T47D (cell line): ENCODE measurements at regions not wholly inside any gene's neighbourhood (a gene's known extent, or its start where the extent isn't known, plus 50 kb on each side); places are given as distances from the start of the nearest gene placed in this dataset.
"Not testable (repeated sequence)": the region's sequence is repeated elsewhere in the genome, so short reads cannot be mapped to it uniquely, and the experiment has no call there.

Source experiments
- DNase-seq, 2 experiments: peaks; one replicate each; pipeline versions ENCODE4 v3.0.0 to v3.0.0-alpha.2; 2011 to 2012; ENCODE audit warnings: low read depth in 1 of 2, low spot score in 1 of 2
- JUND ChIP-seq: IDR thresholded peaks from 2 replicates; pipeline ENCODE4 v1.6.1; 2012; ENCODE audit warnings: low read depth
- in situ Hi-C: cut with HindIII; loops from 2 replicates; pipeline ENCODE4 v1.10.0; 2016; ENCODE audit warnings: low sequenced_read_pairs, low pct_unique_long_range_greater_than_20kb

DNA sequence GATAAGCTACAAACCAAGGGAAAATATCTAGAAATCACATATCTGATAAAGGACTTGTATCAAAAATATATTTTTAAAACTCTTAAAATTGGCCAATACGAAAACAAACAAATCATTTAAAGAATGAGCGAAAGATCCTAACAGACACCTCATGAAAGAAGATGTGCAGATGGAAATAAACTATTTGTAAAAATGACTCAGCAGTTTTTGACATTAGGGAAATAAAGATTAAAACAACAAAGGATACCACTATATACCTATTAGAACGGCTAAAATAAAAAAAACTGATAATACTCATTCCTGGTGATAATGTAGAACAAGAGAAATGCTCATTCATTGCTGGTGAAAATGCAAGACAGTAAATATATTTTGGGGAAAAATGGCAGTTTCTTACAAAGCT lies 506.4 kb downstream of the KLHL4 start:
- in situ Hi-C loops, result no loop called here
- no peak for TF ChIP-seq JUND
- no peak for DNase-seq

GRCh38 chrX:88072339-88073030 lies 554.9 kb downstream of the KLHL4 start:
- TF ChIP-seq JUND, result no peak
- in situ Hi-C loops, result no loop called here
- DNase-seq, result no peak

- no peak for TF ChIP-seq JUND
- no peak for DNase-seq
- in situ Hi-C loops, result no loop called here
Observed at GRCh38 chrX:88101968-88102367, 584.4 kb downstream of the KLHL4 start.

DNA sequence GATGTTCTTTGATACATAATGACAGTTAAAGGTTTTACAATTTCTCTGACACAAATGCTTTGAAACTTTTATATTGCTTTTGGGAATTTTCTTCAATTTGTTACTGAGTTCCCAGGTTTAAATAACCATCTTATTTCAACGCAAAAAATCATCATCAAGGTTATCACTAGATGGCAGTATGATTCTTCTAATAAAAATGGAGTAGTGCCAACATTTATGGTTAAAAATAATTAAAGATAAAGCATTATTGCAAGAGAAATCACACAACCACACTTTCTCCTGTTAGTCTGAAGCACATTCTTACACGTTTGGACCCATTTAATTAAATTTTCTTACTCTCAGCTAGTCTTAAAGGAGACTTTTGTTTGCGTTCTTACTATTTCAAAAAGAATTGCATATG lies 611.3 kb upstream of the CPXCR1 start:
- in situ Hi-C loops, result no loop called here
- DNase-seq, result peak in 1 of 2 experiments; percentile 4

DNA sequence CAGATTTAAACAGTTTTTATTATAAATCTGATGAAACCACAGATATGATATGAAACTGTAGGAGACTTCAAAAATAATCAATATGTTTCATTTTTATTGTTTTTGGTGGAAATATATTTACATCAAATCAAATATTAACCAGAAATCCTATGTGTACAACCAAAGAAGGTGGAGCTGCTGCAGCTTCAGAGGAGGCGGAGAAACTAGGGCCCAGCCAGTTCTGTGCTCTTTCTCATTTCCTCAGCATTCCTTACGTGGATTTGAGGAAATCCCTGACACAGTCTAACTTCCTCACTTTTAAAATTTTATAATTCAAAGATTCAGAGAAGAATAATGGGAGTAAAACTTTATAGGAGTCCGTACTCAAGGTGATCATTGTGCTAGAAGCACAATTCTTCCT lies 610.7 kb upstream of the CPXCR1 start:
- in situ Hi-C loops, result no loop called here
- TF ChIP-seq JUND, result no peak

More for the DNA sequence above, 611.3 kb upstream of the CPXCR1 start:
- no peak for TF ChIP-seq JUND

GRCh38 chrX:88146577-88146976 lies 600.4 kb upstream of the CPXCR1 start:
- in situ Hi-C loops, result no loop called here
- TF ChIP-seq JUND, result no peak
- DNase-seq, result no peak

More for the DNA sequence above, 610.7 kb upstream of the CPXCR1 start:
- no peak for DNase-seq

DNA sequence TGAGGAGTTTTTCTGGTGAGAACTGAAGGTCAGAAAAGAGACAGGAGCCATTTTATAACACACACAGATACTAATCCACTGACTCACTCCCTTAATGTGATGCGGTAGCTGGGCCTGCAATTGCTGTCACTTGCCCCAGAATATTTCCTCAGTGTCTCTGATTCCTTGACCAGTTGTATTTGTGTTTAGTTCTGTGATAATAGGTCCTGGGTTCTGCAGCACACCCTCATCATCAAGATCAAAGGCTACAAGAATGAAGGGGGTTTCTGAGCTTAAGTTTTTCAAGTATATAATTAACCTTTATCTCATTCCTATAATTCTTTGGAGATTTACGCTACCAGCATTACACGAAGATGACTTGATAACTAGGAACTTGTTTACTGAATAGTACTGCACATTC lies 576.5 kb upstream of the CPXCR1 start:
- TF ChIP-seq JUND, result no peak
- in situ Hi-C loops, result no loop called here
- no peak for DNase-seq

DNA sequence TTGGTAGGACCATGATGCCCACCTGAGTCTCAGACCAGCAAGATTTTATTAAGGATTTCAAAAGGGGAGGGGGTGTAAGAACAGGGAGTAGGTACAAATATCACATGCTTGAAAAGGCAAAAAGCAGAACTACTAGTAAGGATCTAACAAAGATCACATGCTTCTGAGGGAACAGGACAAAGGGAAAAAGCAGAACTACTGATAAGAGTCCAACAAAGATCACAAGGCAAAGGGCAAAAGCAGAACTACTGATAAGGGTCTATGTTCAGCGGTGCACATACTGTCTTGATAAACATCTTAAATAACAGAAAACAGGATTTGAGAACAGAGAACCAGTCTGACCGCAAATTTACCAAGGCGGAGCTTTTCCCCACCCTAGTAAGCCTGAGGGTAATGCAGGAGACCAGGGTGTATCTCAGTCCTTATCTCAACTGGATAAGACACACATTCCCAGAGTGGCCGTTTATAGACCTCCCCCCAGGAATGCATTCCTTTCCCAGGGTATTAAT lies 573.0 kb upstream of the CPXCR1 start:
- in situ Hi-C loops, DNase-seq: not testable (repeated sequence)

DNA sequence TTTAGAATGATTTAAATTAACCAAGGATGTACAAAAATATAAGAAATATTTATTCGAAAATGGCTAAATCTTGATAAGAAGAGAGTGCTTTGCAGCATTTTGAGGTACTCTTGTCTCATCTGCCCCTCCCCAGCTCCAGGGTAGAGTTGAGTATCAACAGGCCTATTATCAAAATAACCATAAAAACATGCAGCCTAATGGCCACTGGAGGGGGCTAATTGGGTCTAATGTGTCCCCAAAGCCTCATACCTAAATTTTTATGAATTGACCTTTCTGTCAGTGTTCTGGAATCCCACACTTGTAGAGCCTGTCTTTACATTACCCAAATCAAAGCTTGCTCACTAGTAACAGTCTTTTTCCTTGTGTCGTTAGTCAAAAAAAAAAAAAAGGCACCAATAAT lies 544.9 kb upstream of the CPXCR1 start:
- in situ Hi-C loops, result no loop called here
- TF ChIP-seq JUND, result no peak
- DNase-seq, result no peak

DNA sequence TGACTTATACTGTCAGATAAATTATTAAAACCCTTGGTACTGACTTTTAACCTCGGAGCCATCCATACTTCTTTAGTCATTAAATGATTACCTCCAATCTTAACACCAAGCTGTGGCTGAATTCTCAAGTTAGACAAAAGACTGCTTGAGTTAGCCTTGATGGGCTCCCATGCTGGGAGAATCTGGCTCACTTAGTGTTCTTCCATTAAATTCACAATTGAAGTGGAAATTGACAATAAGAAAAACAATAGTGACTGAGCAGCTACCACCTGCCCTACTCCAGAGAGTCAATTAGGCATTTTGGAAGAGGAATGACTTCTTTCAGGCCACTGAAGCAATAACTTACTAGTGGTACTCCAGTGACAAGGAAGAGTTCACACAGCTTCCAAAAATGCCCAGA lies 503.0 kb upstream of the CPXCR1 start:
- in situ Hi-C loops, result no loop called here
- no peak for DNase-seq
- no peak for TF ChIP-seq JUND

DNA sequence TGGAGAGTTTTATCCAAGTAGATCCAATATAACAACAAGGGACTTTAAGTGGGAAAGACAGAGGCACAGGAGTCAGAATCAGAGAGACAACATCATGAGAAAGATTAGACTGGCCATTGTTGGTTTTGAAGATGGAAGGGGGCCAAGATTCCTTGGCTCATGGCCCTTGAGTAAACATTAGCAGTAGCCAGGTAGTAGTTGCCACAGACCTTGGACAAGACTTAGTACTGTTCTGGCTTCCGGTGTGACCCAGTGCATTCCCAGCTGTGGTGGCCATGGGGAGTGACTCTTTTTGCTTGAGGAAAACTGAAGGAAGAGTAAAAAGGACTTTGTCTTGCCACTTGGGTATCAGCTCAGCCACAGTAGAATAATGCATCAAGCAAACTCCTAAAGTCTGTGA lies 462.2 kb upstream of the CPXCR1 start:
- peak in 1 of 2 experiments; percentile 58 for DNase-seq
- no peak for TF ChIP-seq JUND
- in situ Hi-C loops, result no loop called here

DNA sequence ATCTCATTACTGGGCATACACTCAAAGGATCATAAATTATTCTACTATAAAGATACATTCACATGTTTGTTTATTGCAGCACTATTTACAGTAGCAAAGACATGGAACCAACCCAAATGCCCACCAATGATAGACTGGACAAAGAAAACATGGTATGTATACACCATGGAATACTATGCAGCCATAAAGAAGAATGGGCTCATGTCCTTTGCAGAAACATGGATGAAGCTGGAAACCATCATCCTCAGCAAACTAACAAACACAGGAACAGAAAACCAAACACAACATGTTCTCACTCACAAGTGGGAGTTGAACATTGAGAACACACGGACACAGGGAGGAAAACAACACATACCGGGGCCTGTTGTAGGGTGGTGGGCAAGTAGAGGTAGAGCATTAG lies 433.1 kb upstream of the CPXCR1 start:
- in situ Hi-C loops, DNase-seq: not testable (repeated sequence)

GRCh38 chrX:88325634-88326033 lies 421.4 kb upstream of the CPXCR1 start:
- in situ Hi-C loops, result no loop called here
- TF ChIP-seq JUND, result no peak
- no peak for DNase-seq

DNA sequence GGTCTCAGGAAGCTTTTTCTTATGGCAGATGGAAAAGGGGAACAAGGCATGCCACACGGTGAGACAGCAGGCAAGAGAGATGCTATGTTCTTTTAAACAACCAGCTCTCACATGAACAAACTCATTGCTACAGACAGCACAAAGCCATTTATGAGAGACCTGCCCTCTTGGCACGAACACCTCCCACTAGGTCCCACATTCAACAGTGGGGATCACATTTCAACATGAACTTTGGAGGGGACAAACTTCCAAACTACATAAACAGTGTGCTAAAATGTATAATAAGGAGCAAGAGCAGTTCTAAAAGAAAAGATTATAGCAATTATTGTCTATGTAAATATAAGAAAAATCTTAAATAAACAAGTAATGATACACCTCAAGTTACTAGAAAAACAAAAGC lies 391.8 kb upstream of the CPXCR1 start:
- in situ Hi-C loops, result no loop called here

More for the DNA sequence above, 391.8 kb upstream of the CPXCR1 start:
- DNase-seq, result peak in 1 of 2 experiments; percentile 22
- no peak for TF ChIP-seq JUND
